HepG2 (cell line): ENCODE measurements at regions not wholly inside any gene's neighbourhood (a gene's known extent, or its start where the extent isn't known, plus 50 kb on each side); places are given as distances from the start of the nearest gene placed in this dataset.

Experiments used
- ATAC-seq: fragments of 200-7000 bp; cut with Tn5 transposase; 3 replicates; pipeline ENCODE4 v1.9.1; 2020; ENCODE audit warnings: mild to moderate bottlenecking, moderate library complexity
- BruUV-seq: library from RNA; stranded (reverse); fragments of 400-500 nt; replicated peaks from 2 replicates; lab custom pipeline; 2021; lab: Mats Ljungman, UMichigan
- CTCF ChIA-PET: fragments of 300-600 bp; formaldehyde crosslinking; extraction: SDS; loops from one replicate; lab custom pipeline; 2021; ENCODE audit warnings: low total read pairs, inconsistent platforms, low intra/inter-chr PET ratio; lab: Yijun Ruan, JAX
- POLR2A ChIA-PET: fragments of 350-600 bp; sonication (Branson Sonifier 250); formaldehyde crosslinking; loops from one replicate; lab custom pipeline; 2020; ENCODE audit warnings: antibody characterized with exemption, inconsistent platforms; lab: Yijun Ruan, JAX
- DNase-seq: peaks from one replicate; pipeline ENCODE4 v3.0.0-alpha.2; 2015; ENCODE audit warnings: low spot score
- FAIRE-seq: peaks from 3 replicates; lab custom pipeline; 2011; peaks lifted over from hg19 to GRCh38; lab: Jason Lieb, UNC
- H2AFZ ChIP-seq: one replicate; pipeline ENCODE4 v1.6.1; 2011; ENCODE audit warnings: low read length, inconsistent platforms
- H3K27ac ChIP-seq: fragments of 300-600 bp; 3 replicates; pipeline ENCODE4 v1.8.0; 2011; ENCODE audit warnings: mixed run types, mild to moderate bottlenecking, mixed read lengths, low read length, inconsistent platforms; ENCODE audit not compliant: insufficient read depth; ENCODE audit errors: extremely low read length
- H3K27me3 ChIP-seq, 2 experiments: fragments of 200-600 bp in 1 of 2; 2 replicates in 1 of 2; 3 replicates in 1 of 2; pipeline versions ENCODE4 v1.6.0 to v1.8.0; 2011; ENCODE audit warnings: low read length in 2 of 2, mild to moderate bottlenecking in 2 of 2, moderate library complexity in 2 of 2, inconsistent platforms in 1 of 2; ENCODE audit not compliant: insufficient read depth in 2 of 2, control insufficient read depth in 1 of 2
- H3K36me3 ChIP-seq, 2 experiments: fragments of 200-600 bp in 1 of 2; replicated peaks in 1 of 2; 2 replicates in 1 of 2; 3 replicates in 1 of 2; pipeline versions ENCODE4 v1.5.1 to v1.8.0; 2011; ENCODE audit warnings: low read length in 2 of 2, inconsistent platforms in 1 of 2; ENCODE audit not compliant: insufficient read depth in 2 of 2, control insufficient read depth in 1 of 2
- H3K4me1 ChIP-seq: 2 replicates; pipeline ENCODE4 v1.5.1; 2012; ENCODE audit warnings: low read length, inconsistent platforms; ENCODE audit not compliant: insufficient read depth
- H3K4me2 ChIP-seq: 2 replicates; pipeline ENCODE4 v1.6.0; 2011; ENCODE audit warnings: low read depth, low read length, inconsistent platforms
- H3K4me3 ChIP-seq, 3 experiments: fragments of 200-600 bp in 1 of 3; sonication (generic), shearing (Covaris generic) in 1 of 3; replicated peaks in 1 of 3; 2 replicates each; pipeline ENCODE4 v1.5.1; 2011 to 2016; ENCODE audit warnings: low read length in 3 of 3, inconsistent platforms in 2 of 3, low read depth in 2 of 3, mild to moderate bottlenecking in 2 of 3, control low read depth in 1 of 3, mixed read lengths in 1 of 3; ENCODE audit not compliant: insufficient read depth in 1 of 3
- H3K79me2 ChIP-seq: one replicate; pipeline ENCODE4 v1.6.1; 2011; ENCODE audit warnings: low read length, inconsistent platforms; ENCODE audit not compliant: insufficient read depth
- H3K9ac ChIP-seq: 2 replicates; pipeline ENCODE4 v1.6.0; 2011; ENCODE audit warnings: mild to moderate bottlenecking, low read depth, low read length, inconsistent platforms; ENCODE audit not compliant: insufficient read depth
- H3K9me3 ChIP-seq: 2 replicates; pipeline ENCODE4 v1.5.1; 2012; ENCODE audit warnings: mild to moderate bottlenecking, low read length
- H4K20me1 ChIP-seq: 2 replicates; pipeline ENCODE4 v1.6.0; 2011; ENCODE audit warnings: inconsistent platforms, mild to moderate bottlenecking, low read length, moderate library complexity; ENCODE audit not compliant: insufficient read depth
- DPF2 ChIP-seq: sonication (generic); formaldehyde crosslinking; IDR thresholded peaks from 2 replicates; pipeline ENCODE4 v1.4.0; 2020; ENCODE audit warnings: mild to moderate bottlenecking, low read depth, missing genetic modification reagents, borderline replicate concordance
- EEA1 ChIP-seq: sonication (generic); formaldehyde crosslinking; IDR thresholded peaks from 2 replicates; pipeline ENCODE4 v1.5.1; 2020; ENCODE audit warnings: mild to moderate bottlenecking, missing genetic modification reagents, borderline replicate concordance
- FOSL1 ChIP-seq: sonication (generic); formaldehyde crosslinking; IDR thresholded peaks from 2 replicates; pipeline ENCODE4 v1.9.0; 2021; ENCODE audit warnings: missing genetic modification reagents, borderline replicate concordance
- PHF5A ChIP-seq: IDR thresholded peaks from one replicate; pipeline ENCODE4 v1.6.1; 2018; ENCODE audit warnings: low read depth, missing genetic modification reagents; ENCODE audit not compliant: unreplicated experiment
- POLR2AphosphoS2 ChIP-seq: IDR thresholded peaks from 2 replicates; pipeline ENCODE4 v1.6.1; 2011; ENCODE audit warnings: low read depth, low read length, improper control_type of control experiment
- SAP130 ChIP-seq: IDR thresholded peaks from 2 replicates; pipeline ENCODE4 v1.6.1; 2016; ENCODE audit warnings: low read depth
- SRSF9 ChIP-seq: fragments of 200-400 bp; formaldehyde crosslinking; IDR thresholded peaks from 2 replicates; pipeline ENCODE4 v1.6.1; 2018; ENCODE audit warnings: borderline replicate concordance, mild to moderate bottlenecking, low read depth, low read length; ENCODE audit not compliant: insufficient read depth, poor library complexity, severe bottlenecking
- ZNF282 ChIP-seq: fragments of 450-650 bp; IDR thresholded peaks from 2 replicates; pipeline ENCODE4 v1.6.1; 2018; ENCODE audit not compliant: partially characterized antibody
- ZNF34 ChIP-seq: sonication (generic); formaldehyde crosslinking; IDR thresholded peaks from 2 replicates; pipeline ENCODE4 v1.4.0; 2020; ENCODE audit warnings: mild to moderate bottlenecking, missing genetic modification reagents, borderline replicate concordance
- ZNF343 ChIP-seq: sonication (generic); formaldehyde crosslinking; IDR thresholded peaks from 2 replicates; pipeline ENCODE4 v1.4.0; 2020; ENCODE audit warnings: mild to moderate bottlenecking, missing genetic modification reagents
- ZNF367 ChIP-seq: sonication (generic); formaldehyde crosslinking; IDR thresholded peaks from 2 replicates; pipeline ENCODE4 v1.4.0; 2020; ENCODE audit warnings: missing genetic modification reagents, borderline replicate concordance
- ZNF546 ChIP-seq: sonication (generic); formaldehyde crosslinking; conservative IDR thresholded peaks from 2 replicates; pipeline ENCODE4 v1.8.1; 2023; ENCODE audit warnings: mild to moderate bottlenecking, missing genetic modification reagents
- ZNF577 ChIP-seq: sonication (generic); formaldehyde crosslinking; IDR thresholded peaks from 2 replicates; pipeline ENCODE4 v1.4.0; 2020; ENCODE audit warnings: mild to moderate bottlenecking, low read depth, missing genetic modification reagents, borderline replicate concordance
- WGBS: methylation state at CpG from one replicate; pipeline ENCODE4 v1.1.6; 2017; ENCODE audit warnings: low lambda C conversion rate; 5-methylcytosine and 5-hydroxymethylcytosine counted together
- in situ Hi-C: cut with HindIII; loops from 2 replicates; pipeline ENCODE4 v1.10.0; 2017; ENCODE audit warnings: low pct_unique_long_range_greater_than_20kb; ENCODE audit not compliant: extremely low pct_ligation_motif_present
- intact Hi-C: fragments of 100-400 bp; cut with micrococcal nuclease; formaldehyde crosslinking; loops from one replicate; pipeline ENCODE4 v1.10.0; 2022; ENCODE audit not compliant: unreplicated experiment
- TF ChIP-seq, protein P1 (sequence below): fragments of 450-650 bp; IDR thresholded peaks from 2 replicates; pipeline ENCODE4 v1.6.1; 2017
- TF ChIP-seq, protein P2 (sequence below), 2 experiments: IDR thresholded peaks; 2 replicates each; pipeline ENCODE4 v1.6.1; 2011 to 2012; ENCODE audit warnings: low read length in 2 of 2, borderline replicate concordance in 1 of 2, low read depth in 1 of 2, mild to moderate bottlenecking in 1 of 2, moderate library complexity in 1 of 2
- TF ChIP-seq, protein P3 (sequence below): fragments of 450-650 bp; IDR thresholded peaks from 2 replicates; pipeline ENCODE4 v1.6.1; 2016

DNA sequence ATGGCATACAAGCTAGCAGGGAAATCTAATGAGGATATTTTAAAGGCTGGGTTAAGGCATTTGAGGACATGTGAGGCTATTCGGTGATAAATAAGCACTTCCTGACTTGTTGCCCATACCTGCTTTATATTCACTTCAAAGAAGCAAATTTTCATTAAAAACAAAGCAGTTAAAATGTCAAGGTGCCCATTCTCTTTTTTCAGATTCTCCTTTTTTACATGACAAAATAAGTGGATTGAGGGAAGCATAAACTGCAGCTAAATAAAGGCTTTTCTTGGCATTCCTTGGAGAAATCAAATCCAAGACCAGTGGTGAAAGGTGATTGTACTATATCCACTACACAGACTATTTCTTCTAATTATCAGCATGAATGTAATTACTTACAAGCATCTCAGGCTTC is 166.9 kb downstream of the PTCSC3 start:
- ATAC-seq (no peak), FAIRE-seq (no peak), DNase-seq (no peak)
- POLR2A ChIA-PET, result no interaction called here
- Histone ChIP-seq H3K27me3 (peaks cover 3 to 10% of the 10 kb centered on the region in 2 experiments; a peak in 3 of 5 replicates), H4K20me1 (no peaks in the 10 kb centered on the region), H3K4me1 (no peaks in the 10 kb centered on the region), H3K36me3 (no peaks in the 10 kb centered on the region), H3K79me2 (no peaks in the 10 kb centered on the region), H3K27ac (no peak overlapping the region), H3K9me3 (no peaks in the 10 kb centered on the region), H3K4me2 (no peak overlapping the region), H3K4me3 (no peak overlapping the region), H3K9ac (no peak overlapping the region), H2AFZ (no peak overlapping the region)
- CTCF ChIA-PET, result no interaction called here
- in situ Hi-C loops (no loop called here), intact Hi-C loops (no loop called here)
- BruUV-seq, result no TSS peak
- 76% methylated on average over 1 of the region's 1 CpG for WGBS
- TF ChIP-seq POLR2AphosphoS2, result no peak
- no peak for TF ChIP-seq EEA1 (CRISPR knock-in tag)
- TF ChIP-seq, protein P1, sequence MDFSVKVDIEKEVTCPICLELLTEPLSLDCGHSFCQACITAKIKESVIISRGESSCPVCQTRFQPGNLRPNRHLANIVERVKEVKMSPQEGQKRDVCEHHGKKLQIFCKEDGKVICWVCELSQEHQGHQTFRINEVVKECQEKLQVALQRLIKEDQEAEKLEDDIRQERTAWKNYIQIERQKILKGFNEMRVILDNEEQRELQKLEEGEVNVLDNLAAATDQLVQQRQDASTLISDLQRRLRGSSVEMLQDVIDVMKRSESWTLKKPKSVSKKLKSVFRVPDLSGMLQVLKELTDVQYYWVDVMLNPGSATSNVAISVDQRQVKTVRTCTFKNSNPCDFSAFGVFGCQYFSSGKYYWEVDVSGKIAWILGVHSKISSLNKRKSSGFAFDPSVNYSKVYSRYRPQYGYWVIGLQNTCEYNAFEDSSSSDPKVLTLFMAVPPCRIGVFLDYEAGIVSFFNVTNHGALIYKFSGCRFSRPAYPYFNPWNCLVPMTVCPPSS, result no peak
- TF ChIP-seq FOSL1 (CRISPR knock-in tag), result no peak
- no peak for TF ChIP-seq SAP130 (CRISPR knock-in tag)
- TF ChIP-seq SRSF9, result no peak
- TF ChIP-seq DPF2 (CRISPR knock-in tag), result no peak
- TF ChIP-seq ZNF546 (CRISPR knock-in tag), result no peak
- no peak for TF ChIP-seq ZNF577
- no peak for TF ChIP-seq PHF5A (CRISPR knock-in tag)
- TF ChIP-seq ZNF282, result no peak
- no peak for TF ChIP-seq ZNF367 (CRISPR knock-in tag)
- TF ChIP-seq ZNF34, result no peak
- TF ChIP-seq ZNF343, result no peak
- TF ChIP-seq, protein P2, sequence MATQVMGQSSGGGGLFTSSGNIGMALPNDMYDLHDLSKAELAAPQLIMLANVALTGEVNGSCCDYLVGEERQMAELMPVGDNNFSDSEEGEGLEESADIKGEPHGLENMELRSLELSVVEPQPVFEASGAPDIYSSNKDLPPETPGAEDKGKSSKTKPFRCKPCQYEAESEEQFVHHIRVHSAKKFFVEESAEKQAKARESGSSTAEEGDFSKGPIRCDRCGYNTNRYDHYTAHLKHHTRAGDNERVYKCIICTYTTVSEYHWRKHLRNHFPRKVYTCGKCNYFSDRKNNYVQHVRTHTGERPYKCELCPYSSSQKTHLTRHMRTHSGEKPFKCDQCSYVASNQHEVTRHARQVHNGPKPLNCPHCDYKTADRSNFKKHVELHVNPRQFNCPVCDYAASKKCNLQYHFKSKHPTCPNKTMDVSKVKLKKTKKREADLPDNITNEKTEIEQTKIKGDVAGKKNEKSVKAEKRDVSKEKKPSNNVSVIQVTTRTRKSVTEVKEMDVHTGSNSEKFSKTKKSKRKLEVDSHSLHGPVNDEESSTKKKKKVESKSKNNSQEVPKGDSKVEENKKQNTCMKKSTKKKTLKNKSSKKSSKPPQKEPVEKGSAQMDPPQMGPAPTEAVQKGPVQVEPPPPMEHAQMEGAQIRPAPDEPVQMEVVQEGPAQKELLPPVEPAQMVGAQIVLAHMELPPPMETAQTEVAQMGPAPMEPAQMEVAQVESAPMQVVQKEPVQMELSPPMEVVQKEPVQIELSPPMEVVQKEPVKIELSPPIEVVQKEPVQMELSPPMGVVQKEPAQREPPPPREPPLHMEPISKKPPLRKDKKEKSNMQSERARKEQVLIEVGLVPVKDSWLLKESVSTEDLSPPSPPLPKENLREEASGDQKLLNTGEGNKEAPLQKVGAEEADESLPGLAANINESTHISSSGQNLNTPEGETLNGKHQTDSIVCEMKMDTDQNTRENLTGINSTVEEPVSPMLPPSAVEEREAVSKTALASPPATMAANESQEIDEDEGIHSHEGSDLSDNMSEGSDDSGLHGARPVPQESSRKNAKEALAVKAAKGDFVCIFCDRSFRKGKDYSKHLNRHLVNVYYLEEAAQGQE (IDR thresholded peaks at IDR 0.05; ENCODE audit: borderline replicate concordance in 1 of 2, low read depth in 1 of 2, low read length in 2 of 2), result no peak
- TF ChIP-seq, protein P3, sequence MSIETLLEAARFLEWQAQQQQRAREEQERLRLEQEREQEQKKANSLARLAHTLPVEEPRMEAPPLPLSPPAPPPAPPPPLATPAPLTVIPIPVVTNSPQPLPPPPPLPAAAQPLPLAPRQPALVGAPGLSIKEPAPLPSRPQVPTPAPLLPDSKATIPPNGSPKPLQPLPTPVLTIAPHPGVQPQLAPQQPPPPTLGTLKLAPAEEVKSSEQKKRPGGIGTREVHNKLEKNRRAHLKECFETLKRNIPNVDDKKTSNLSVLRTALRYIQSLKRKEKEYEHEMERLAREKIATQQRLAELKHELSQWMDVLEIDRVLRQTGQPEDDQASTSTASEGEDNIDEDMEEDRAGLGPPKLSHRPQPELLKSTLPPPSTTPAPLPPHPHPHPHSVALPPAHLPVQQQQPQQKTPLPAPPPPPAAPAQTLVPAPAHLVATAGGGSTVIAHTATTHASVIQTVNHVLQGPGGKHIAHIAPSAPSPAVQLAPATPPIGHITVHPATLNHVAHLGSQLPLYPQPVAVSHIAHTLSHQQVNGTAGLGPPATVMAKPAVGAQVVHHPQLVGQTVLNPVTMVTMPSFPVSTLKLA, result no peak
